ENCODE measurements at regions not wholly inside any gene's neighbourhood (a gene's known extent, or its start where the extent isn't known, plus 50 kb on each side); places are given as distances from the start of the nearest gene placed in this dataset.

DNA sequence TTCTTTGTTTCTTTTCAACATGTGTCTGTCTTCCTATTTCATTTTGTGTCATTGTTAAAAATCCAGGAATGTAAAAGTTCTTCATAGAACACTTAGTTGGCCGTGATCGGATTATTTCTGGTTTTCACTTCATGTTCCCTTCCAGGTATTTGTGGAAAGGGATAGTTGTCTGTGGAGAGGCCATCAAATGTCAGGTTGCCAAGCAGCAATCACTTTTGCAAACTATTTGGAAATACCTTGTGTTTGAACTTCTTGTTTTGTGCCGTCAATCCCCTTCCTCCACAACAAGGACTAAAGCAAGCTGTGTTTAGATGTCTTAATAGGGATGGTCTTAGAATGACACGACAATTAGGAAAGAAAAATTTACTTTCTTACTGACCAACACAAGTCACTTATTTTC, 116.9 kb upstream of the MPDZ start:
- Histone ChIP-seq H2AFZ (ENCODE audit: low read depth) (no peak overlapping the region), H3K9ac (no peak overlapping the region), H3K4me2 (no peak overlapping the region), H3K4me1 (ENCODE audit: low read depth, poor library complexity, severe bottlenecking) (no peaks in the 10 kb centered on the region), H3K4me3 (IDR thresholded peaks at IDR 0.05; ENCODE audit: insufficient read depth, low read depth, low read length) (no peak overlapping the region), H4K20me1 (ENCODE audit: insufficient read depth) (no peaks in the 10 kb centered on the region), H3K27me3 (ENCODE audit: insufficient read depth, low read depth) (no peaks in the 10 kb centered on the region), H3K27ac (no peak overlapping the region), H3K36me3 (ENCODE audit: insufficient read depth) (no peaks in the 10 kb centered on the region), H3K79me2 (ENCODE audit: insufficient read depth, low read depth) (no peaks in the 10 kb centered on the region)
- TF ChIP-seq, protein P1, sequence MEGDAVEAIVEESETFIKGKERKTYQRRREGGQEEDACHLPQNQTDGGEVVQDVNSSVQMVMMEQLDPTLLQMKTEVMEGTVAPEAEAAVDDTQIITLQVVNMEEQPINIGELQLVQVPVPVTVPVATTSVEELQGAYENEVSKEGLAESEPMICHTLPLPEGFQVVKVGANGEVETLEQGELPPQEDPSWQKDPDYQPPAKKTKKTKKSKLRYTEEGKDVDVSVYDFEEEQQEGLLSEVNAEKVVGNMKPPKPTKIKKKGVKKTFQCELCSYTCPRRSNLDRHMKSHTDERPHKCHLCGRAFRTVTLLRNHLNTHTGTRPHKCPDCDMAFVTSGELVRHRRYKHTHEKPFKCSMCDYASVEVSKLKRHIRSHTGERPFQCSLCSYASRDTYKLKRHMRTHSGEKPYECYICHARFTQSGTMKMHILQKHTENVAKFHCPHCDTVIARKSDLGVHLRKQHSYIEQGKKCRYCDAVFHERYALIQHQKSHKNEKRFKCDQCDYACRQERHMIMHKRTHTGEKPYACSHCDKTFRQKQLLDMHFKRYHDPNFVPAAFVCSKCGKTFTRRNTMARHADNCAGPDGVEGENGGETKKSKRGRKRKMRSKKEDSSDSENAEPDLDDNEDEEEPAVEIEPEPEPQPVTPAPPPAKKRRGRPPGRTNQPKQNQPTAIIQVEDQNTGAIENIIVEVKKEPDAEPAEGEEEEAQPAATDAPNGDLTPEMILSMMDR (conservative IDR thresholded peaks at IDR 0.05; ENCODE audit: low read depth, low read length): no peak

DNA sequence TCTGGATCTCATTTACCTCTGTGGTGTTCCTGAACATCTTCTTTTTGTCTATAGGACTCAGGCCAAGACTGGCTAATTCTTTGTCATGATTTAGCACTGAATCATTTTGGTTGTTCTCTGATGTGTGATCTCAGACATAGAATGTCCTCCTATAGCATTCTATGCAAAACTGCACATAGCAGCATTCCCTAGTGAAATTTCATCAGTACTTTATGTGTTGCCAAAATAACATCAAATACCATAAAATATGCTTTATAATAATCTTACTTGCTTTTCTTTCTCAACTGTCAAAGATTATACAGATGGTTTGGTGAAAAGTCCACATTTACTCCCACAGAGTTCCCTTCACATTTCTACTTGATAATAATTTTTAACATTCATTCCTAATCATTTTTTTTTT, 115.7 kb upstream of the MPDZ start:
- H3K79me2 ChIP-seq (ENCODE audit: insufficient read depth, low read depth): no peaks in the 10 kb centered on the region
- no peak overlapping the region for H3K4me3 ChIP-seq (IDR thresholded peaks at IDR 0.05; ENCODE audit: insufficient read depth, low read depth, low read length)
- H3K27ac ChIP-seq: no peak overlapping the region
- no peaks in the 10 kb centered on the region for H3K36me3 ChIP-seq (ENCODE audit: insufficient read depth)
- no peak overlapping the region for H2AFZ ChIP-seq (ENCODE audit: low read depth)
- no peaks in the 10 kb centered on the region for H4K20me1 ChIP-seq (ENCODE audit: insufficient read depth)
- H3K27me3 ChIP-seq (ENCODE audit: insufficient read depth, low read depth): no peaks in the 10 kb centered on the region
- TF ChIP-seq, protein P1 (conservative IDR thresholded peaks at IDR 0.05; ENCODE audit: low read depth, low read length): no peak
- H3K4me2 ChIP-seq: no peak overlapping the region
- no peak overlapping the region for H3K9ac ChIP-seq
- H3K4me1 ChIP-seq (ENCODE audit: low read depth, poor library complexity, severe bottlenecking): no peaks in the 10 kb centered on the region

DNA sequence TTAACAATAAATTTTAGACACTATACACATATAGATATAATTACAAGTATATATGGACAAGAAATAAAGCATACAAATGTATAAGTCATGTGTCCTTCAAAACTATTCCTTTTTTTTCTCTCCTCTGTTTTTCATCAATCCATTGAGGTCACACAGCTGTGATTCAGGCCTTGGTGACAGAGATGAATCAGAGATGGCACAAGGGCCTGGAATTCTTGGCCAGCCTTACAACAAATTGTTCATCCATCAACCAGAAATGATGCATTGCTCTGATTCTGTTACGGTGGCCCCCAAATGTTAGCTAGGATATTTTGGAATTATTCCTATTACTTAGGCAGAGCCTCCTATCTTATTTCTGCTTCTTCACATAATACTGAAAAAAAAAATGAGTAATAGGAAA, 108.7 kb upstream of the MPDZ start:
- Histone ChIP-seq H3K4me2 (no peak overlapping the region), H3K4me1 (ENCODE audit: low read depth, poor library complexity, severe bottlenecking) (no peaks in the 10 kb centered on the region), H3K4me3 (IDR thresholded peaks at IDR 0.05; ENCODE audit: insufficient read depth, low read depth, low read length) (no peak overlapping the region), H3K9ac (no peak overlapping the region), H3K27ac (no peak overlapping the region), H3K36me3 (ENCODE audit: insufficient read depth) (no peaks in the 10 kb centered on the region), H3K79me2 (ENCODE audit: insufficient read depth, low read depth) (no peaks in the 10 kb centered on the region), H4K20me1 (ENCODE audit: insufficient read depth) (no peaks in the 10 kb centered on the region), H2AFZ (ENCODE audit: low read depth) (no peak overlapping the region), H3K27me3 (ENCODE audit: insufficient read depth, low read depth) (no peaks in the 10 kb centered on the region)
- TF ChIP-seq, protein P1 (conservative IDR thresholded peaks at IDR 0.05; ENCODE audit: low read depth, low read length): no peak

DNA sequence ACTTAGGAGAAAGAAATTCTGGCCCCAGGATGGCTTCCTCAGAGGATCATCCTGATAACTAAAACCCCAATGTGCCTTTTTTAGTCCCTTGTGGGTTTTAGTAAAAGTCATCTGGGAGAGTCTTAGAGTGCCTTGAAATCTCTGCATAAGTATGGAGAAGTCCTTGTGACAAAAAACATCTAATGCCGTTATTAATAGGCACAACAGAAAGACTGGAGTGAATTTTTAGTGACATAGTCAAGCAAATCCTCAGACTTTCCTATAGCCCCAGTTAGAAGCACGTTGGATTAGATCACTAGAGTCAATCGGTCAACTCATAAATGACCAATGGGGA, 108.2 kb upstream of the MPDZ start:
- Histone ChIP-seq H3K9ac (no peak overlapping the region), H2AFZ (ENCODE audit: low read depth) (no peak overlapping the region), H4K20me1 (ENCODE audit: insufficient read depth) (no peaks in the 10 kb centered on the region), H3K27ac (no peak overlapping the region), H3K36me3 (ENCODE audit: insufficient read depth) (no peaks in the 10 kb centered on the region), H3K4me3 (IDR thresholded peaks at IDR 0.05; ENCODE audit: insufficient read depth, low read depth, low read length) (no peak overlapping the region), H3K79me2 (ENCODE audit: insufficient read depth, low read depth) (no peaks in the 10 kb centered on the region), H3K27me3 (ENCODE audit: insufficient read depth, low read depth) (no peaks in the 10 kb centered on the region), H3K4me1 (ENCODE audit: low read depth, poor library complexity, severe bottlenecking) (no peaks in the 10 kb centered on the region), H3K4me2 (no peak overlapping the region)
- TF ChIP-seq, protein P1 (conservative IDR thresholded peaks at IDR 0.05; ENCODE audit: low read depth, low read length): no peak

All from KMS-11 (cell line).